Stimulated activated CD8-positive, alpha-beta memory T cell treated with anti-CD3 and anti-CD28 coated beads, Interleukin-15, amount 100 ng/mL, for 48 hours (primary cell): ENCODE measurements at regions not wholly inside any gene's neighbourhood (a gene's known extent, or its start where the extent isn't known, plus 50 kb on each side); places are given as distances from the start of the nearest gene placed in this dataset.

Source experiments
- DNase-seq, 2 donors: peaks; one replicate each; pipeline ENCODE4 v3.0.0-alpha.2; 2020; ENCODE audit warnings: low read depth in 2 of 2

DNA sequence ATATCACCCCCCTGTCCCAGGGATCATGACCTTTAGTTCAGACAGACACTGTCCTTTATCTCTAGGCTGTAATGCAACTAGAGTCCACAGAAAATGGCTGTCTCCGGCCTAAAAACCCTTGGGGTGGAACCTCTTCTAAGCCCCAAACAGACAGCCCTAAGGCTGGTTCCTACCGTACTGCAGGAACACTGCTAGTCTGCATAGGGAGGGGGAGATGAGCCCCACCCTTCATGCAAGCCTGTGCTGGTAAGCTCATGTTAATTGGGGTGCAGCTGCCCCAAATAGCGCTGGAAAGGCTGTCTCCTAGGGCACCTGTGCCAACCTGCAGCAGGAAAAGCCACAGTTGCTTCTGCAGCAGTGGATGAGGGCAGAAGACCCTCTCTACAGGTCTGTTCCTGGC lies 252.1 kb upstream of the MDFIC2 start:
- no peak for DNase-seq

DNA sequence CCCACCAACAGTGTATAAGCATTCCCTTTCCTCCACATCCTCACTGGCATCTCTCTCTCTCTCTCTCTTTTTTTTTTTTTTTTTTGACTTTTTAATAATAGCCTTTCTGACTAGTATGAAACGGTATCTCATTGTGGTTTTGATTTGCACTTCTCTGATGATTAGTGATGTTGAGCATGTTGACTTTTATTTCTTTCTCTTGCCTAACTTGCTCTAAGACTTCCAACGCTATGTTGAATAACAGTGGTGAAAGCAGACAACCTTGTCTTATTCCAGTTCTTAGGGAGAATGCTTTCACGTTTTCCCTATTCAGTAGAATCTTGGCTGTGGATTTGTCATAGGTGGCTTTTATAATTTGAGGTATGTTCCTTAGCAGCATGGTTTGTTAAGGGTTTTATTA lies 249.4 kb upstream of the MDFIC2 start:
- DNase-seq, result no peak

DNA sequence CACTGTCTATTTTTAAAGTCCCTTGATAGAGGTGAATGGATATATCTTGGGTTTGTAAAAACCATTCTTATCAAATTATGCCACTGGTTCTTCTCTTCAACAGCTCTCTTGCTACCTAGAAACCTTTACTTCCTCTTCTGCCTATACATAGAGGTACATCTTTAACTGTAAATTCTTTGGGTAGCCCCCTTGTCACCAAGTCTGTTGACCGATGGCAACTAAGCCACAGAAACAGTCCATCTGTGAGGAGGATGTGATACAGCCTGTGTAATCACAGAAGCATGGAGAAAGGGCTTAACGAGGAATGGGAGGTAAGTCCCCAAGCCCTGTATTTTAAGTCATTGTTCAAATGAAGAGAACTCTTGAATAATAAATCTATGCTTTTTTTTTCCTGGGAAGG lies 246.5 kb upstream of the MDFIC2 start:
- no peak for DNase-seq

DNA sequence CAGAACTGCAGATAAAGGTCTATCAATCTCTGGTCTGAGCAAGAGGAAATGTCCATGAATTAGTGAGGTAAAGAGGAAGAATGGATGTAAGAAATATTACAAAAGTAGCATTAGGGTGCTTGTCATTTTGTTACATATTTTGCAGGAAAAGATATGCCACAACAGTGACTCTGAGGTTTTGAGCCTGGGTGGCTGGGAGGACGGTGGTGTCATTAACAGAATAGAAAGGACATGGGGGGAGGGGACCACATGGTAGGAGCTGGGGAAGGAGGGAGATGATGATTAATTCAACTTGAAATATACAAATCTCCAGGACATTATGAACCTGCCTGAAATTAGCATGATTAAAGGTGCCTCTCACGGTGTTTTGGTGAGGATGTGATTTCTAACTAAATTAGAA lies 245.5 kb upstream of the MDFIC2 start:
- DNase-seq, result no peak

DNA sequence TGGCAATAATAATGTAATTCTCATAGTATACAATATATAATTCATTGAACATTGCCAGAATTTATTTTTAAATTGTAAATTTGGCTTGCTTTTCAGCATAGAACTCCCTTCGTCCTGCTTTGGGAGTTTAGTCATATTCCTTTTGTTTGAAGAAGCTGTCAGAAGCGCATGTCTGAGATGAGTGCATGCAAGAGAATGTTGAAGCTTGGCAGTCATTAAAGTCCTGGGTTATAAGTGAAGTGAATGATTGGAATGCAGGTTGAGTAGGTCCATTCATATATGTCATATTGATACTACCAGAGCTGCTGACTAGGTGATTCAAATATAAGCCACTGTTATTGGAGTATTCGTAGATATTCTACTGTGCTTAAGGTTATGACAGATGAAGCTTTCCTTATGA lies 243.6 kb upstream of the MDFIC2 start:
- DNase-seq, result no peak

DNA sequence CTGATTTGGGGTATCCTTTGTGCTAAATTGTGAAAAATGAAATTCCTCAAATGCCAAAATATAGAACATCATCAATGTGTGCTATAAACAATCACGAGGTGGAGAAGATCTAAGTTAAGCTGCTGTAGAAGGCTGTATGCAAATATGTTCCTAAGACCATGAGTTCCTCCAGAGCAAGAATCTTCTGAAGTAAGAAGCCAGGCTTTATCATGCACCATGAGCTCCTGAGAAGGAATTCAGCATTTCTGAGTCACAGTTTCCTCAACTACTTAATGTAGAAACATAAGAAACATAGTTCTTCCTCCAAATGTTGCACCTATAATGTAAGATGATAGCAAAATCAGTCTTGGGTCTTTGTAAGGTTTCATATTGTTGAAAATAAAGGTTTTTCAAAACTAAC lies 241.7 kb upstream of the MDFIC2 start:
- no peak for DNase-seq

DNA sequence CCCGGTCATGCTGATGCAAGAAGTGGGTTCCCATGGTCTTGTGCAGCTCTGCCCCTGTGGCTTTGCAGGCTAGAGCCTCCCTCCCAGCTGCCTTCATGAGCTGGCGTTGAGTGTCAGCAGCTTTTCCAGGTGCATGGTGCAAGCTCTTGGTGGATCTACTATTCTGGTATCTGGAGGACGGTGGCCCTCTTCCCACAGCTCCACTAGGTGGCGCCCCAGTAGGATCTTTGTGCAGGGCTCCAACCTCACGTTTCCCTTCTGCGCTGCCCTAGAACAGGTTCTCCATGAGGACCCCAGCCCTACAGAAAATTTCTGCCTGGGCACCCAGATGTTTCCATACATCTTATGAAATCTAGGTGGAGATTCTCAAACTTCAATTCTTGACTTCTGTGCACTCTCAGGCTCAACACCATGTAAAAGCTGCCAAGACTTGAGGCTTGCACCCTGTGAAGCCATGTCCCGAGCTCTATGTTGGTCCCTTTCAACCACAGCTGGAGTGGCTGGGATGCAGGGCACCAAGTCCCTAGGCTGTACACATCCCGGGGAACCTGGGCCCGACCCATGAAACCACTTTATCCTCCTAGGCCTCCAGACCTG lies 238.4 kb upstream of the MDFIC2 start:
- peak; percentile 30 to 35 for DNase-seq

DNA sequence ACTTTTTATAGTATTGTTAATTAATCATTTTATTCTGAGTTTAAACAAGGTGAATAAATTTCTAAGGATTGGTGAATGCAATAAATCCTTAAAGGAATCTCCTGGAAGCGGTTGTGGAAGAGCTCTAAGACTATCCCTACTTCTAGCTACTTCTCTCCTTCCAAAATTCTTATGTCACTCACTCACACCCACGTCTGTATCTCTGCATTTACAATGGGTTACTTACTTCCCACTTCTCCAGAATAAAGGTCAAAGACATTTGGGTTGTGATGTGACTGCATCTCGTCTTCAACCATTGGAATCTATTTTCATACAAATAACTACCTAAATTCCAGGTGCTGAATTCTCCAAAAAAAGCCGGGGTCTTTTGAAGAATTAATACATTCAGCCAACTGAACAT lies 234.2 kb upstream of the MDFIC2 start:
- DNase-seq, result no peak

DNA sequence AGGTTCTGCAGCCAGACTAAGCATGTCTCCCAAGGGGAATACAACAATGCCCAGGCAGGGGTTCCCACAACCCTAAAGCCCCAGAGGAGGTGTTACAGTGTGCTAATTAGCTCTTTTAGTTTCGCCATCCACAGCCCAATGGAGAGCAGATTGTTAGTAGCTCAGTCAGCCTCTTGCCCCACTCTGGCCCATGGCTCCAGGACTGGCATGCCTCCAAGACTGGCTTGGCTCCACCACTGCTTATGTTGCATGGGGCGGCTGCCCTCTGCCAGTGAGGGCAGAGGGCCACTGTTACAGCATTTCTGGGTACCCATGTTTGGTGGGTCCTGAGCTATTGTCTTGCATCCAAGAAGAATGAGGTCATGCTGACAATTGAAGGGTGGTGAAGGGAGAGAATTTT lies 231.1 kb upstream of the MDFIC2 start:
- no peak for DNase-seq

DNA sequence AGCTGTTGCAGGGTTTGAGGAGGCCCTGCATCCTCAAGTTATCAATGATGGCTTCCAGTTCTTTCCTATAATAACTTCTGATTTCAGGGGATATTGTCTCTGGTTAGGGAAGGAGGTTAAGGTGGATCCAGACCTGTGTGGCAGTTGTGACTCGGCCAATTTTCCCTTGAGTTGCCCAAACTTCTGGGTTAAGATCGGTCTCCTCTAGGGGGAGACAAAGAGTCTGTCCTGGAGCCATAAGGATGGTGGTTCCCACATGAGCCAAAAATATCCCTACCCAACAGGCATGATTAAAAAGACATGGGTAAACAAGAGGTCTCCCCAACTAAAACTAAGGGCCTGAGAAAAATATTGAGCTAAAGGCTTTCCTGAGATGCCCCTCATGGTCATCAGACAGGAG lies 227.5 kb upstream of the MDFIC2 start:
- no peak for DNase-seq

DNA sequence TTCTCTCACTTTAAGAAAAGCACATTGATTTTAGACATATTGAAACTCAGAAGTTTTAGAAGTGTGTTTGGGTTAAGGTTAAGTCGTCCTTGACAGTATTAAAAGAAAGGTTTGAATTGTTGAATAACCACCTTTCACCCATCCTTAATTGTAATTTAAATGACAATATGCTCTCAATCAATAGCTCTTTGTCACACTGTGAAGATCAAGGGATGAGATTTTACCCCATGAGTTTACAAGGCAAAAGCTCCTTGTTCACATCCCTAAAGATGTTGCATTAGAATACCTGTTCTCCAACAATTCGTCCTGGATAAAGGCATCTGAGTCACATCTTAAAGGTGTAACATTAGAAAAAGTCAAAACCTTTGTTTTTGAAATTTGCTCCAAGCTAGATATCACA lies 220.4 kb upstream of the MDFIC2 start:
- DNase-seq, result no peak

DNA sequence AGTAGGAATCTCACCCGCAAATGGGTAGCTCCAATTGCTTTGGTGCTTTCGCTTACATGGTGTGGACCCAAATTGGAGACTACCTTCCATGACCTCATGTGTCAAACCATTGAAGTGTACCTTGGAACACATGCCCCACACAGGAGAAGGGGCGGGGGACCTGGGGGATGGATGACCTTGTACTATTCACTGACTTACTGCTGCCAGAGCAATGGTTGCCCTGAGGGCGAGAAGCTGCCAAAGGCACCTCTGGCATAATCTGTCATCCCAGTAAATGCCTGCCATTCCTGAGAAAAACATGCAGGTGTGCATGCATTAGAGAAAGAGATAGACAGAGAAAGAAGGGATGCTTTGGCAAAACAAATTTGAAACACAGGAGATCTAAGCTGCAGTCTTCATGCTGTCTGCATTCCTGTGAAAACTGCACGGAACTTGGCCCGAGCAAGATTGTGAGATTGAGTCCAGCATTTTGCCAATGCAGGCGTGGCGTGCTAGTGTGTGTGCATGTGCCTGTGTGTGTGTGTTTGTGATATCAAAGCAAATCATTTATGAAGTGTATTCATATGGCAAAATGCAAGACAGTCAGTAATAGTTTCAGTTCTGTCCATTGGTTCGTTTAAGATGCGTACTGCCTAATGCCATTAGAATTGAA lies 219.5 kb upstream of the MDFIC2 start:
- no peak for DNase-seq

DNA sequence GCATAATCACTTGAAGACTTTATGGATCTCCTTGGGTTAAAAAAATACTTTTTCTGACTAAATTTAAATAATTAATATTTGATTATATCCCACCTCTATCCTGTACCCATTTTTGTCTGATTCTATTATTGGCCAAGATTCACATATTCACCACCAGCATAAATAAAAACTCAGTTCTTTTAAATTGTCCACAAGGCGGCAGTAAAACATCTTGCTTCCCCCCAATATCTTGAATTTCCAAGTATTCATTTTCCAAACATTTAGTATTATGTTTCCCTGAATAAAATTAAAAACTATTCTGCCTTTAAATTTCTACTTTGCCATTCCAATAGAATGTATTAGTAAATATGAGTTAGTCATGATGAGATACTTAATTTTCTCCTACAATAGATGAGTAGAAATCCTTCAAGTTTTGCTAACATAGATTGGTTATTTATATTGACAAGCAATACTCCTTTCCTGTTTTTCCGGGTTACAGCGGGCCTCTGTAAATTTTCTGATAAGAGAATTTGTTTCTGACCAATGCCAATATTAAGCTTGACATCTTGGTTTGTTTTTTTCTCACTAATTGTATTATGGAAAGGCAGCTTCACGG lies 218.7 kb upstream of the MDFIC2 start:
- no peak for DNase-seq

DNA sequence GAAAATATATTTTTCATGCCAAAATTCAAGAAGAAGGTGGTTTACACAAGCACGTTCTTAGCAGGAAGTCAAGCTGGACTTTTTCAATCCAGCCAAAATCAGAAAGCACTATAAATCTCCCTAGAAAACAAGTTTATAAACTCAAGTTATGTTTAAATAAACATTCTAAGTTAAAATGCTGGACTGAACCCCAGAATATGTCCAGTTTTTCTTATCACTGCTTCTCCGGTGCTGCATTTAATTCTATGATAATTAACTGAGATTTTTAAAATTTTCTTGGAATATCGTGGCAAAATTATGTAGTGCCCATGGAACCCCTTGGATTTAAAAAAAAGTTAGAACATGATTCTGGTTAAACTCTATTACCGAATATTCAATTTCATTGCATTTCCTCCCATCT lies 218.2 kb upstream of the MDFIC2 start:
- no peak for DNase-seq

DNA sequence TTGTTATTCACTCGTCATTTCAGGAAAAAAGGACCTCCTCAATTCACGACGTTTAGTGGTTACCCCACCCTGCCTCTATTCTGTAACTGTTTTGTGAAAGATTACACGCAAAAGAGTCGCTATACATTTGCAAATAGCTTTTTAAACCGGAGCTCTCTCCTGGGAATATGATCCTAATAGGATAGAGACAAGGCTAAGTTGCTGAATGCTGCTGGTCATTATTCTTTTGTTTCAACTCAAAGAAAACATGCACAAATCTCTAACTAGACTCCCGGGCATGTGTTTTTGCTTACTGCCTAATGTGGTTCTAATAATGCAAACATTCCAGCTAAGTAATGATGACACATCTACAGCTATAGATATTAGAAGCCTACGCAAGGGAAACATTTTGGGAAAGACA lies 214.6 kb upstream of the MDFIC2 start:
- DNase-seq, result no peak

DNA sequence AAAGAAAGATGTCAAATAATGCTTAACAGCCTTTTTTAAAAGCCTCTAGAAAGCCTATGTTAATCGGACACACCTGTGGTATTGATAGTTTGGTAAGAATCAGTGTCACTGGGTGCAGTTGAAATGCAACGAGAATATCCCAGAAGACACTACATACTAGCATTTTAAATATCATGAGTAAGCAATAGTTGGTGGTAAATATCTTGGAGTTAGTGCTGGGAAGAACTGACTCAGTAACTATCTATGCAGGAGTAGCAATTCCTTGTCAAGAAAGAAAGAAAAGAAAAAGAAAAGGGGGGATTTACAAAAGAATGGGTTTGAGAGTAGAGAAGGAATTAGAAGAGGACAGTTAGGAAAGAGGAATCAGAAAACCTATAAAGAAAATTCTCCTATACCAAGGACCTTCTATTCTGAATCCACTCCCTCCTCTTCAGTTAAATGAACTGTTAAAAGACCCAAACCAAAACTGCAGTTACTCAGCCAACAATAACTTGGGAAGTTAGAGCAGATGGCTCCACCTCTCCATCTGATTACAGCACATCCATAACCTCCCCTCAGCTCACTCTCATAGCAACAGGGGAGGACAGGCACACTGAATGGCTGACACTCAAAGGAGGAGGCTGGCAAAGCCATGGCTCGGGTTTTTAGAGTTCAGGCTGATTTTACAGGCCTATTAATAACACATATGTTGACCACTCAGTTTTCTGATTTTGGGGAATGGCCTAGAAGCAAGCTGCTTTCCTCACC lies 207.6 kb upstream of the MDFIC2 start:
- no peak for DNase-seq

DNA sequence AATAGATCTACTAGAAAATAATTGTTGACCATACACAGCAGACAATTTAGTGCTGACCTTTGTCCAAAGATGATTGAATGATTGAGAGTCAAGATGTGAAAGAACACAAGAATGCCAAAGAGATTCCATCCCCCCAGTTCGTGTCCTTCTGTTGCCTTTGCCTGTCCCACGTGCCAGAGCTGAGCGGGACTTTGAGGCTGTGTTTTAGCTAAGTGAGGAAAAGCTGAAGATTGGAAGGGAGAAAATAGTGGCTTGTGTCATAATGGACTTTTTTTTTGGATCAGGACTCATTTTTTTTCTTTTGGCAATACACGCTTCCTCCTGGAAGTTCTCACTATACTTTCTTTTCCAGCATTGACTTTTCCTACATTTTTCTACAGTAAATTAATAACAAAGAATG lies 206.6 kb upstream of the MDFIC2 start:
- no peak for DNase-seq

DNA sequence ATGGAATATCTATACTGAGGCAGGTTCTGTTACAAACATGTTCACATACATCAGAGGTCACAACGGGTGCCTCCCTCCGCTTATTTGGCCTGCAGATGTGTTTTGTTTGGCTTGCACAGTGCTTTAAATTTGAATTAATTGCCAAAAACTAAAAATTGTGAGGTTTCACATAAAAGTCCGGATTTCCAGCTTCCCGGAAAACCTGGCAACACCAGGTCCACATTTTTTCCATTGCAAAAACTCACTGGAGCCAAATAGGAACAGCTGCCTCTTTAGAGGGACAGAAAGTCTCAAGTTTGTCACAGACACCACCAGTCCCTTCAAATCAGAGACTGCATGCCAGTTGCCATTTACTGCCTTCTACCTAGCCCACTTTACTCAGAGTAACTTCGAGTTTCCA lies 205.9 kb upstream of the MDFIC2 start:
- no peak for DNase-seq

DNA sequence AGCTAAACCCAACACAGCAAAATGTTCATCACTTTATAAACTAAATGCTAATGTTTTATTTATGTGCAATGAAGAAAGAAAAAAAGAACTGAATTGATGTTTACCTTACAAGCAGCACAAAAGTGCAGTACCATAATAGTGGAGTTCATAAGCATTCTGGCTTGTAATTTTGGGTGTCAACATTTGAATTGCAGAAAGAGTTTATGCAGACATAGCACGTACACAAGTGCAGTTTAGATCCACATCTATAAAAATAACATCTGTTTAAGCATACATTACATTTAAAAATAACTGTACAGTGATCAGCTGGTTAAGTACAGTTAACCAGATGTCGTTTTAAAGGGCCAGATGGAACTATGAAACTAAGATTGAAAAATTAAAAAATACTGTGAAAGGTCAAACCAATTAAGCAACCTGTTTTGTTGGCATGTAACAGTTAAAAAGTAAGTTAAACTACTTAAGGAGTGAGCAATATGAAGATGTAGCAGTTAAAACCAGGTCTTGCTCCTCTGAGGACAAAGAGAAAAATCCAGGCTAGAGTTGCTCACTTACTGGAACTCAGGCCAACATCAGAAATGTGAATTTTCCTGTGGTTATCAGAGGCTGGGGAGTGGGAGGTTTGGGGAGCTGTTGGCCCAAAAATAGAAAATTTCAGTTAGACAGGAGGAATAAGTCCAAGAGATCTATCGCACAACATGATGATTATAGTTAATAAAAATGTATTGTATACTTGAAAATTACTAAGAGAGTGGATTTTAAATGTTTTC lies 204.9 kb upstream of the MDFIC2 start:
- DNase-seq, result no peak

DNA sequence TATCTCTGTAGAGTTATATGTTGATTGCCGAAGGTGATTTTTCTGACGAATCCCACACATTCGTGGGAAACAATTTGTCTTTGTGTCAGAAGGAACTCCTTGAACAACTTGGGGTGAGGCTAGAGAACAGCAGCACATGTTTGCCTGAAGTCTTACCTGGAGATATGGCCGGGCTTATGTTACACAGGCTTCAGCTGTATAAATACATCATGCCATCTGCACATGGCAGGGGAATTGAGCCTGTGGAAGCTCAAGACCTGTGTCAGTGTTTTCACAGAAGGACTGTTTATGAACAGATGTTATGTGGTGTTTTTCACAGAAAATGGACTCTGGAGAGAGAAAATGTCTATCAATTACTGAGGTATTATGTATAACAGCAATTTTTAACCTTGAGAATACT lies 203.6 kb upstream of the MDFIC2 start:
- no peak for DNase-seq

DNA sequence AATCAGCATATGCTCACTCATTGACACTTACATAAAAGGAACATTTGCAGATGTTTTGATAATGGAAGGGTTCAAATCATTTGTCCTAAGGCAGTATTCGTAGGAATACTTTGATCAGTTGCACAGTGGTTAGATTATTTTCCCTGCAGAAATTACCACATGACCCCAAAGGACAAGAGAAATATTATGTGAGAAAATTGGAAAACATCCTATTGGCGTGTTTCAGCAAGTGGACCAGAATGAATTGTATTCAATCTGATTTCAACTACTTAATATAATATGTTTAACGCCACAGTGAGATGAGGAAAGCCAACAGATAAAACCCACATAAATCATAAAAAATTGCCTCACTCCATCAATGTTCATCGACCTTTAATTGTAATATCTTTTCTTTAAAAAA lies 195.0 kb upstream of the MDFIC2 start:
- DNase-seq, result no peak

DNA sequence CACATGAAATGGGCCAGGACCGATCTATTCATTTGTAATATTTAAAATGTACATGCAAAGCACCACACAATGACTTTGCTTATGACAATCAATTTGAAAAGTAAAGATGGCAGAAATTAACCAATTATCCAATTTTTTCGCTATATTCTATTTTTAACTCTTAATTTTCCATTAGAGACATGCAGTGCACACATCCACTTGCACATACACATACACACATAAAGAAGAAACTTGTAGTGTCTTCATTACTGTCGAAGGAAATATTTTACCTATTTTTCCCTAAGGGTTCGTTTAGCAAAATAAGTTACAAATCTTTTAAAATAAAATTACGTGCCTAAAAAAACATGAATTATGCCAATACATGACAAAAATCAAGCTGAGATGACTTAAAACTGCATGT lies 194.3 kb upstream of the MDFIC2 start:
- no peak for DNase-seq
